NB4 (cell line): ENCODE measurements at regions not wholly inside any gene's neighbourhood (a gene's known extent, or its start where the extent isn't known, plus 50 kb on each side); places are given as distances from the start of the nearest gene placed in this dataset.

ENCODE experiments used
- CTCF ChIP-seq: IDR thresholded peaks from one replicate; pipeline ENCODE4 v1.5.1; 2012; ENCODE audit warnings: low read depth, low read length
- MAX ChIP-seq: IDR thresholded peaks from 2 replicates; pipeline ENCODE4 v1.6.1; 2011; ENCODE audit warnings: low read depth, low read length
- MYC ChIP-seq: IDR thresholded peaks from 2 replicates; pipeline ENCODE4 v1.6.1; 2011; ENCODE audit warnings: low read depth, low read length
- POLR2A ChIP-seq: IDR thresholded peaks from 2 replicates; pipeline ENCODE4 v1.6.1; 2011; ENCODE audit warnings: mild to moderate bottlenecking; ENCODE audit not compliant: insufficient read length; ENCODE audit errors: extremely low read depth

GRCh38 chr21:24403221-24403620 is 1204.1 kb downstream of the MRPL39 start:
- no peak for TF ChIP-seq CTCF
- TF ChIP-seq POLR2A = no peak
- no peak for TF ChIP-seq MAX
- no peak for TF ChIP-seq MYC
